GM06990 (cell line): ENCODE measurements at regions not wholly inside any gene's neighbourhood (a gene's known extent, or its start where the extent isn't known, plus 50 kb on each side); places are given as distances from the start of the nearest gene placed in this dataset.
A peak's percentile ranks its signal among the peaks of the same experiment; 100 is the strongest.

Source experiments
- DNase-seq: peaks from one replicate; pipeline ENCODE4 v3.0.0-alpha.2; 2011; ENCODE audit not compliant: insufficient read length; ENCODE audit errors: extremely low read depth
- H3K27me3 ChIP-seq: replicated peaks from 2 replicates; pipeline ENCODE4 v1.6.0; 2011; ENCODE audit warnings: low read length; ENCODE audit not compliant: control insufficient read depth, insufficient read depth
- H3K36me3 ChIP-seq: 2 replicates; pipeline ENCODE4 v1.5.1; 2011; ENCODE audit warnings: low read length; ENCODE audit not compliant: control insufficient read depth, insufficient read depth
- H3K4me3 ChIP-seq: replicated peaks from 2 replicates; pipeline ENCODE4 v1.5.1; 2011; ENCODE audit warnings: low read depth, mild to moderate bottlenecking, control low read depth, low read length
- CTCF ChIP-seq: IDR thresholded peaks from 2 replicates; pipeline ENCODE4 v1.5.1; 2011; ENCODE audit warnings: low read length, control low read depth, mild to moderate bottlenecking, inconsistent platforms; ENCODE audit not compliant: insufficient read depth, poor library complexity, severe bottlenecking

GRCh38 chr1:83531521-83532309 is 467.2 kb downstream of the TTLL7 start:
- H3K27me3 ChIP-seq, result no peaks in the 10 kb centered on the region
- no peaks in the 10 kb centered on the region for H3K36me3 ChIP-seq
- no peak for TF ChIP-seq CTCF
- DNase-seq, result no peak
- H3K4me3 ChIP-seq, result no peak overlapping the region

DNA sequence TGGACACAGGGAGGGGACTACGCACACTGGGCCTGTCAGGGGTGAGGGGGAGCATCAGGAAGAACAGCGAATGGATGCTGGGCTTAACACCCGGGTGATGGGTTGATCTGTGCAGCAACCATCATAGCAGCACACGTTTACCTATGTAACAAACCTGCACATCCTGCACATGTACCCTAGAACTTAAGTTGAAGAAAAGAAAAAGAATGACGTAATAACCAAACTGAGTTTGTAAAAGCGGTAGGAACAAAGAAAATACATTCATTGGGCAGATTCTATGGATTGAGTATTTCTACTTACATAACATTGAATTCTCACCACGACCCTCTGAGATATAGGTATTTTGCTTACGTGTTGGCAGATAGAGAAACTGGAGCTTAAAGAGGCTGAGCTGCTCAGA is 468.4 kb downstream of the TTLL7 start:
- DNase-seq, result no peak
- TF ChIP-seq CTCF, result no peak

GRCh38 chr1:83527987-83528386 is 470.9 kb downstream of the TTLL7 start:
- no peak for TF ChIP-seq CTCF
- DNase-seq, result no peak
- H3K36me3 ChIP-seq, result no peaks in the 10 kb centered on the region
- no peaks in the 10 kb centered on the region for H3K27me3 ChIP-seq
- H3K4me3 ChIP-seq, result no peak overlapping the region

More for the DNA sequence above, 468.4 kb downstream of the TTLL7 start:
- Histone ChIP-seq H3K36me3 (no peaks in the 10 kb centered on the region), H3K4me3 (no peak overlapping the region), H3K27me3 (no peaks in the 10 kb centered on the region)

DNA sequence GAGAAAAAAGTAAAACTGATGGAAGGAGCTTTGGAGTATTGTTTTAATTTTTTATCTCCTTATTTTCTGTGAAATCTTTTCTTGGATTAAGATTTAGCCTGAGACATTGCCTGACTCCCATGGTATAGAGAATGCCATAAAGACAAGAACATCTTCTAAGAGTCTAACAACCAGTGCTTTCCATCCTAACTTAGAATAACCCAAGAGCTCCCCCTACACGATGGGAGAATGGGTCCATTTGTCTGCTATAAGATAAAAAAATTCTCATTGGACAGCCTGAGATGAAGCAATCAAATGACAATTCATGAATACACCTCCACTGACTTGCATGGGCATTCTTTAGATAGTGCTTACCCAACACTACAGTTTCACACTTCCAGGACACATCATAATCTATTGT is 478.1 kb downstream of the TTLL7 start:
- H3K4me3 ChIP-seq, result no peak overlapping the region
- TF ChIP-seq CTCF, result peak; percentile 13
- no peaks in the 10 kb centered on the region for H3K36me3 ChIP-seq
- DNase-seq, result no peak
- H3K27me3 ChIP-seq, result no peaks in the 10 kb centered on the region

DNA sequence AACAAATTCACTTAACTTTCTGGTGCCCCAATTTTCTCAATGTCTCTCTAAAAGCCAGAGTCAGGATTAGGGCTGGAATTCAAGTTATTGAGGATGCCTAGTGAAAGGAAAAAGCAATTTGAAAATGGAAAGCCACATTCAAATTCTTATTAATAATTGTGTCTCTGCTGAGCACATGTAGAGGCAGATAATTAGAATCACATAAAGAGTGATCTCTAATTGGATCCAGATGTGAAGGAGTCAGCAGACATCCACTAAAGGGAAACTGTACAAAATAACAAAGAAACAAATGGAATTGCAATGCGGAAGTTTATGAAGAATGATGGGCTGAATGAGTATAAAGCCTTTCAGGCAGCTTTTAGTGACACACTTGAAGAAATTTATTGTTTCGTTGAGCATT is 482.6 kb downstream of the TTLL7 start:
- H3K36me3 ChIP-seq, result no peaks in the 10 kb centered on the region
- TF ChIP-seq CTCF, result no peak
- H3K4me3 ChIP-seq, result no peak overlapping the region
- DNase-seq, result no peak
- no peaks in the 10 kb centered on the region for H3K27me3 ChIP-seq

- TF ChIP-seq CTCF, result no peak
- Histone ChIP-seq H3K27me3 (no peaks in the 10 kb centered on the region), H3K36me3 (no peaks in the 10 kb centered on the region), H3K4me3 (no peak overlapping the region)
- DNase-seq, result no peak
These were observed 483.3 kb downstream of the TTLL7 start for GRCh38 chr1:83515578-83516154.
